ENCODE measurements at regions not wholly inside any gene's neighbourhood (a gene's known extent, or its start where the extent isn't known, plus 50 kb on each side); places are given as distances from the start of the nearest gene placed in this dataset.
"Not testable (repeated sequence)": the region's sequence is repeated elsewhere in the genome, so short reads cannot be mapped to it uniquely, and the experiment has no call there.

DNA sequence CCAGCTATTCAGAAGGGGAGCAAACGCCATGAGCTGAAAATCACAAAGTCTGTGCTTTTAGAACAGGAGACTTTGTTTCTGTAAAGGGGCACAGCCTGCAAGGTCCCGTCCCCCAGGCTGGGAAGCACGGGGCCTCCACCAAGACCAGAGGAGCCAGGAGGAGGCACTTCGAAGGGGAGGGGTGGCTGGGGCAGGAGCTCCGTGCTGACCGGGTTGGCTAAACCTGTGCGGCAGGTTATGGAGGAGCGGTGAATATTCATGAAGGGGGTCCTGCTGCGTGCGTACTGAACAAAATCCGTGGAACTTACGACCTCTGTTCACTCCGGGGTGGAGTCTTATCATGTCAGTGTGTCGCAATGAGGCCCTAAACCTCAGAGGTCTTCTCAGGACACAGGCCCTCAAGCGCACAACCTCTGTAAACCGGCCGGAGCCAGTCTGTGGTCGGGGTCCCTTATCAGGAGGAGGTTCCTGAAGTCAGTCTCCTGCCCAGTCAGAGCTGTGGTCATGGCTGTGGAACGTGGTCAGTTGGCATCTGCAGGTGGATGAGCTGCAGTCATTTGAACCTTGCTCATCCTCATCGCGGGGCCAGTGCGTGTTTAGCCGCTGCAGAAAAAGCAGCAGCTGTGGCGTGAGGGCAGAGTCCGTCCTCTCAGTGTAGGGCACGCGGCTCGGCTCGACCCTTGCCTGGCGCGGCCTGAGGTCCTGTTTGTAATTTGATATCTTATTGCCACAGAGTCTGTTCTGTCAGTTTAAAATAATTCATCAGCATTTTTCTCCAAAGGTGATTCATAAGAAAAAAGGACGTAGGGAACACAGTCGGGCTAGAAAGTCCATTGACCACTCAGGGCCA lies 5507.7 kb upstream of the TPTE start:
- H3K36me3 ChIP-seq, H3K27me3 ChIP-seq, H3K4me3 ChIP-seq, H3K27ac ChIP-seq, H3K4me1 ChIP-seq, ATAC-seq, H3K9me3 ChIP-seq: not testable (repeated sequence)
- WGBS, 2 donors (ENCODE audit: low coverage in 1 of 2): no CpG with 5 or more reads among the region's 33 CpGs

GRCh38 chr21:5015187-5015586 lies 5506.2 kb upstream of the TPTE start:
- not testable (repeated sequence) for H3K27ac ChIP-seq, H3K36me3 ChIP-seq, H3K4me3 ChIP-seq, ATAC-seq, H3K9me3 ChIP-seq, H3K4me1 ChIP-seq, H3K27me3 ChIP-seq
- no CpG with 5 or more reads among the region's 17 CpGs for WGBS, 2 donors (ENCODE audit: low coverage in 1 of 2)

- H3K36me3 ChIP-seq, H3K4me3 ChIP-seq, ATAC-seq, H3K9me3 ChIP-seq, H3K27me3 ChIP-seq, H3K4me1 ChIP-seq, H3K27ac ChIP-seq: not testable (repeated sequence)
- no CpG with 5 or more reads among the region's 15 CpGs for WGBS, 2 donors (ENCODE audit: low coverage in 1 of 2)
Measured at GRCh38 chr21:5019120-5019519, 5502.3 kb upstream of the TPTE start.

DNA sequence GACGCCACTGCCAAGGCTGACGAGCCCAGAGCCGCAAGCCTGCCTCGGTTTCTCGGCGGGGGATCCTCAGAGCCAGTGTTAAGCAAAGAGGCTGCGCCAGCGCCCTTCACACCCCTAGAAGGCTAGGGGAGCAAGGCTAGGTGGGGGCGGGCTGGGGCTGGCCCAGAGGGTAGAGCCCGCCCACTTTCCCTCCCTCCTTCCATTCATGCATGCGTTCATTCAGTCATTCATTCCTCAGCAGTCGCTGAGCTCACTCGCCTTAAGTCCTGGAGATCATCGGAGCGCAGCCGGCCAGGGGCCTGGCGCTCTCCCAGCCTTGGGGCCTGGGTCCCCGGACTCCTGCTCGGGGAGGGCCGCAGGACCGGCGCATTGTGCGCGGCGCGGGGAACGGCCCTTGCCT lies 5499.6 kb upstream of the TPTE start:
- no CpG with 5 or more reads among the region's 27 CpGs for WGBS, 2 donors (ENCODE audit: low coverage in 1 of 2)
- ATAC-seq: peak; percentile 37
- not testable (repeated sequence) for H3K36me3 ChIP-seq

GRCh38 chr21:5022254-5022653 lies 5499.1 kb upstream of the TPTE start:
- ATAC-seq: peak; percentile 85
- not testable (repeated sequence) for H3K36me3 ChIP-seq, H3K4me3 ChIP-seq, H3K27me3 ChIP-seq, H3K4me1 ChIP-seq, H3K9me3 ChIP-seq, H3K27ac ChIP-seq
- WGBS, 2 donors (ENCODE audit: low coverage in 1 of 2): no CpG with 5 or more reads among the region's 52 CpGs

More for the DNA sequence above, 5499.6 kb upstream of the TPTE start:
- not testable (repeated sequence) for H3K27ac ChIP-seq, H3K27me3 ChIP-seq, H3K4me3 ChIP-seq, H3K9me3 ChIP-seq, H3K4me1 ChIP-seq

- not testable (repeated sequence) for H3K36me3 ChIP-seq, H3K27me3 ChIP-seq, H3K4me1 ChIP-seq, H3K27ac ChIP-seq, H3K9me3 ChIP-seq, H3K4me3 ChIP-seq
- WGBS, 2 donors (ENCODE audit: low coverage in 1 of 2): no CpG with 5 or more reads among the region's 45 CpGs
- ATAC-seq: peak; percentile 59
Measured at GRCh38 chr21:5022748-5023147, 5498.6 kb upstream of the TPTE start.

DNA sequence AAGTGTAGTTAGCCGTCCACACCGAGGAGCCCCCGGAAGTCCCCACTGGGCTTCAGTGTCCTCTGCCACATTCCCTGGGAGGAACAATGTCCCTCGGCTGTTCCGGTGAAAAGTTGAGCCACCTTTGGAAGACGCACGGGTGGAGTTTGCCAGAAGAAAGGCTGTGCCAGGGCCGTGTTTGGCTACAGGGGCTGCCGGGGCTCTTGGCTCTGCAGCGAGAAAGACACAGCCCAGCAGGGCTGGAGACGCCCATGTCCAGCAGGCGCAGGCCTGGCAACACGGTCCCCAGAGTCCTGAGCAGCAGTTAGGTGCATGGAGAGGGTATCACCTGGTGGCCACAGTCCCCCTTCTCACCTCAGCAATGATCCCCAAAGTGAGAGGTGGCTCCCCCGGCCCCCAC lies 5486.2 kb upstream of the TPTE start:
- not testable (repeated sequence) for ATAC-seq, H3K27me3 ChIP-seq, H3K4me1 ChIP-seq, H3K27ac ChIP-seq, H3K9me3 ChIP-seq, H3K4me3 ChIP-seq, H3K36me3 ChIP-seq
- whole genome bisulfite sequencing, 2 donors (ENCODE audit: low coverage in 1 of 2): no CpG with 5 or more reads among the region's 14 CpGs

GRCh38 chr21:5035587-5035986 lies 5485.8 kb upstream of the TPTE start:
- H3K27ac ChIP-seq, ATAC-seq, H3K36me3 ChIP-seq, H3K4me1 ChIP-seq, H3K9me3 ChIP-seq, H3K27me3 ChIP-seq, H3K4me3 ChIP-seq: not testable (repeated sequence)
- WGBS, 2 donors (ENCODE audit: low coverage in 1 of 2): no CpG with 5 or more reads among the region's 9 CpGs

- WGBS, 2 donors (ENCODE audit: low coverage in 1 of 2): no CpG with 5 or more reads among the region's 15 CpGs
Measured at GRCh38 chr21:5037606-5038331, 5483.6 kb upstream of the TPTE start.

GRCh38 chr21:5039926-5040325 lies 5481.5 kb upstream of the TPTE start:
- not testable (repeated sequence) for H3K4me1 ChIP-seq, H3K9me3 ChIP-seq, H3K27me3 ChIP-seq, H3K36me3 ChIP-seq, ATAC-seq, H3K4me3 ChIP-seq, H3K27ac ChIP-seq
- no CpG with 5 or more reads among the region's 5 CpGs for WGBS, 2 donors (ENCODE audit: low coverage in 1 of 2)

More at GRCh38 chr21:5037606-5038331, 5483.6 kb upstream of the TPTE start:
- H3K27ac ChIP-seq, H3K36me3 ChIP-seq, H3K27me3 ChIP-seq, H3K9me3 ChIP-seq, ATAC-seq, H3K4me1 ChIP-seq, H3K4me3 ChIP-seq: not testable (repeated sequence)

DNA sequence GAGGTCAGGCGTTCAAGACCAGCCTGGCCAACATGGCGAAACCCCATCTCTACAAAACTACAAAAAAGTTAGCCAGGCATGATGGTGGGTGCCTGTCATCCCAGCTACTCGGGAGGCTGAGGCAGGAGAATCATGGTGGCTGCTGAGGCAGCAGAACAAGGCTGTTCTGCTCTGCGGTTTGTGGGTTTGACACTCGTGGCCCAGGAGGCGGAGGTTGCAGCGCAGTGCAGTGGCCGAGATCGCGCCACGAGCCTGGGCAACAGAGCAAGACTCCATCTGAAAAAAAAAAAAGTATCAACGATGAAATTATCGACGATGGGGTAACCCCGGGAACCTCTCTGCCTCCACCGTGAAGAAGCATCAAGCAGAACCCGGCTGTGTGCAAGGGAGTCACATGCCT lies 5478.8 kb upstream of the TPTE start:
- H3K4me1 ChIP-seq, H3K27me3 ChIP-seq, H3K36me3 ChIP-seq, ATAC-seq, H3K27ac ChIP-seq, H3K4me3 ChIP-seq, H3K9me3 ChIP-seq: not testable (repeated sequence)
- WGBS, 2 donors (ENCODE audit: low coverage in 1 of 2): no CpG with 5 or more reads among the region's 17 CpGs

- H3K4me1 ChIP-seq: not testable (repeated sequence)
- no CpG with 5 or more reads among the region's 7 CpGs for WGBS, 2 donors (ENCODE audit: low coverage in 1 of 2)
Measured at GRCh38 chr21:5044812-5045211, 5476.6 kb upstream of the TPTE start.

GRCh38 chr21:5051303-5052018 lies 5469.9 kb upstream of the TPTE start:
- WGBS, 2 donors (ENCODE audit: low coverage in 1 of 2): 93% methylated on average over 3 of the region's 5 CpGs; no CpG with 5 or more reads in 1 of the 2 donors
- H3K36me3 ChIP-seq, H3K4me1 ChIP-seq, H3K4me3 ChIP-seq, ATAC-seq, H3K27me3 ChIP-seq, H3K9me3 ChIP-seq, H3K27ac ChIP-seq: not testable (repeated sequence)

More at GRCh38 chr21:5044812-5045211, 5476.6 kb upstream of the TPTE start:
- H3K27ac ChIP-seq, H3K9me3 ChIP-seq, H3K27me3 ChIP-seq, H3K36me3 ChIP-seq, ATAC-seq, H3K4me3 ChIP-seq: not testable (repeated sequence)

Measured in gastroesophageal sphincter (tissue), 4 donors.